ENCODE measurements at regions not wholly inside any gene's neighbourhood (a gene's known extent, or its start where the extent isn't known, plus 50 kb on each side); places are given as distances from the start of the nearest gene placed in this dataset.
"Not testable (repeated sequence)": the region's sequence is repeated elsewhere in the genome, so short reads cannot be mapped to it uniquely, and the experiment has no call there.

GRCh38 chr2:123840574-123840973 is 184.5 kb upstream of the CNTNAP5 start:
- no peak for DNase-seq

- no peak for DNase-seq
These were observed 173.8 kb upstream of the CNTNAP5 start for GRCh38 chr2:123851281-123851680.

- DNase-seq: no peak
These were observed 171.9 kb upstream of the CNTNAP5 start for GRCh38 chr2:123853161-123853560.

GRCh38 chr2:123859031-123859430 is 166.1 kb upstream of the CNTNAP5 start:
- not testable (repeated sequence) for DNase-seq

- no peak for DNase-seq
These were observed 160.7 kb upstream of the CNTNAP5 start for GRCh38 chr2:123864416-123864815.

- no peak for DNase-seq
These were observed 154.7 kb upstream of the CNTNAP5 start for GRCh38 chr2:123870206-123870880.

GRCh38 chr2:123870881-123871276 is 154.2 kb upstream of the CNTNAP5 start:
- no peak for DNase-seq

GRCh38 chr2:123890148-123890547 is 134.9 kb upstream of the CNTNAP5 start:
- DNase-seq: no peak

GRCh38 chr2:123894167-123894566 is 130.9 kb upstream of the CNTNAP5 start:
- DNase-seq: no peak

GRCh38 chr2:123895651-123896050 is 129.4 kb upstream of the CNTNAP5 start:
- no peak for DNase-seq

GRCh38 chr2:123901256-123901655 is 123.8 kb upstream of the CNTNAP5 start:
- DNase-seq: no peak

- DNase-seq: no peak
These were observed 118.7 kb upstream of the CNTNAP5 start for GRCh38 chr2:123906361-123906760.

GRCh38 chr2:123908522-123908921 is 116.6 kb upstream of the CNTNAP5 start:
- no peak for DNase-seq

- no peak for DNase-seq
These were observed 112.9 kb upstream of the CNTNAP5 start for GRCh38 chr2:123912171-123912570.

GRCh38 chr2:123913143-123913735 is 111.8 kb upstream of the CNTNAP5 start:
- no peak for DNase-seq

GRCh38 chr2:123915380-123915779 is 109.7 kb upstream of the CNTNAP5 start:
- DNase-seq: no peak

- no peak for DNase-seq
These were observed 109.0 kb upstream of the CNTNAP5 start for GRCh38 chr2:123916051-123916450.

- DNase-seq: no peak
These were observed 108.6 kb upstream of the CNTNAP5 start for GRCh38 chr2:123916531-123916930.

GRCh38 chr2:123917241-123917640 is 107.8 kb upstream of the CNTNAP5 start:
- DNase-seq: no peak

GRCh38 chr2:123928358-123928757 is 96.7 kb upstream of the CNTNAP5 start:
- no peak for DNase-seq

- no peak for DNase-seq
These were observed 89.7 kb upstream of the CNTNAP5 start for GRCh38 chr2:123935405-123935804.

GRCh38 chr2:123953846-123954245 is 71.2 kb upstream of the CNTNAP5 start:
- DNase-seq: no peak

- DNase-seq: no peak
These were observed 67.1 kb upstream of the CNTNAP5 start for GRCh38 chr2:123958011-123958410.

GRCh38 chr2:123961576-123961975 is 63.5 kb upstream of the CNTNAP5 start:
- no peak for DNase-seq
